OCI-M1 (cell line): ENCODE measurements at regions not wholly inside any gene's neighbourhood (a gene's known extent, or its start where the extent isn't known, plus 50 kb on each side); places are given as distances from the start of the nearest gene placed in this dataset.
A peak's percentile ranks its signal among the peaks of the same experiment; 100 is the strongest.

Experiments used
- DNase-seq: peaks from one replicate; lab custom pipeline; 2025; lab: John Stamatoyannopoulos, UW

- no peak for DNase-seq
Observed at GRCh38 chr5:174311121-174311520, 265.6 kb downstream of the NSG2 start.

GRCh38 chr5:174311531-174312269 lies 266.2 kb downstream of the NSG2 start:
- peak; percentile 66 for DNase-seq

GRCh38 chr5:174312270-174312617 lies 266.7 kb downstream of the NSG2 start:
- DNase-seq, result no peak

GRCh38 chr5:174312641-174313040 lies 267.1 kb downstream of the NSG2 start:
- no peak for DNase-seq

- DNase-seq, result no peak
Observed at GRCh38 chr5:174313615-174314014, 268.1 kb downstream of the NSG2 start.

GRCh38 chr5:174314261-174314660 lies 268.8 kb downstream of the NSG2 start:
- no peak for DNase-seq

- DNase-seq, result no peak
Observed at GRCh38 chr5:174315471-174315870, 270.0 kb downstream of the NSG2 start.

- no peak for DNase-seq
Observed at GRCh38 chr5:174315871-174316270, 270.4 kb downstream of the NSG2 start.

GRCh38 chr5:174316326-174316725 lies 270.8 kb downstream of the NSG2 start:
- no peak for DNase-seq

GRCh38 chr5:174317256-174317894 lies 271.9 kb downstream of the NSG2 start:
- DNase-seq, result peak; percentile 43

GRCh38 chr5:174318578-174318977 lies 273.1 kb downstream of the NSG2 start:
- DNase-seq, result no peak

- no peak for DNase-seq
Observed at GRCh38 chr5:174319551-174319950, 274.0 kb downstream of the NSG2 start.

GRCh38 chr5:174320051-174320450 lies 274.5 kb downstream of the NSG2 start:
- DNase-seq, result no peak

GRCh38 chr5:174323878-174324281 lies 278.4 kb downstream of the NSG2 start:
- peak; percentile 3 for DNase-seq

- DNase-seq, result no peak
Observed at GRCh38 chr5:174324680-174325079, 279.2 kb downstream of the NSG2 start.

- no peak for DNase-seq
Observed at GRCh38 chr5:174325431-174325830, 279.9 kb downstream of the NSG2 start.

- no peak for DNase-seq
Observed at GRCh38 chr5:174325961-174326360, 280.5 kb downstream of the NSG2 start.

GRCh38 chr5:174326372-174326771 lies 280.9 kb downstream of the NSG2 start:
- no peak for DNase-seq

- DNase-seq, result peak; percentile 82
Observed at GRCh38 chr5:174327317-174327864, 281.9 kb downstream of the NSG2 start.

GRCh38 chr5:174327896-174328295 lies 282.4 kb downstream of the NSG2 start:
- DNase-seq, result no peak

- no peak for DNase-seq
Observed at GRCh38 chr5:174328631-174329299, 283.3 kb downstream of the NSG2 start.

GRCh38 chr5:174329738-174330137 lies 284.2 kb downstream of the NSG2 start:
- DNase-seq, result no peak
